ENCODE measurements at regions not wholly inside any gene's neighbourhood (a gene's known extent, or its start where the extent isn't known, plus 50 kb on each side); places are given as distances from the start of the nearest gene placed in this dataset.

DNA sequence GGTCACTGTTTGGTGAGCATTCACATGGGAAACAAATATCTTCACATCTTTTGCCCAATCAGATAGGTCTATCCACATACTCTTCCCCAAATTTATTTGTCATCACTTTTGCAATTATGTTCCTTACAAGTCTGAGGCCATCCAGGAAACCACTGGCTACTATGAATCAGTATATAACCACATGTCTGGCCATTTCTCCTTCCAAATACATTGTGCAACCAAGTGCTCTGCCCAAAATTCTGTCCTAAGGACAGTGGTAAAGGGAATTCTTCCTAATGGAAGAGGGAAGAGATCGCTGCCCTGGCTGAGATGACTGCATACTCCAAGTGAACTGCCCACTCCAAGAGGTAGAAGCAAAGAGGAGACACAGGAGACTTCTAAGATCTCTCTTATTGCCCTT, 148.9 kb upstream of the MAX start:
- no peak for TF ChIP-seq POLR2A (IDR thresholded peaks at IDR 0.05)
- TF ChIP-seq, protein P1, sequence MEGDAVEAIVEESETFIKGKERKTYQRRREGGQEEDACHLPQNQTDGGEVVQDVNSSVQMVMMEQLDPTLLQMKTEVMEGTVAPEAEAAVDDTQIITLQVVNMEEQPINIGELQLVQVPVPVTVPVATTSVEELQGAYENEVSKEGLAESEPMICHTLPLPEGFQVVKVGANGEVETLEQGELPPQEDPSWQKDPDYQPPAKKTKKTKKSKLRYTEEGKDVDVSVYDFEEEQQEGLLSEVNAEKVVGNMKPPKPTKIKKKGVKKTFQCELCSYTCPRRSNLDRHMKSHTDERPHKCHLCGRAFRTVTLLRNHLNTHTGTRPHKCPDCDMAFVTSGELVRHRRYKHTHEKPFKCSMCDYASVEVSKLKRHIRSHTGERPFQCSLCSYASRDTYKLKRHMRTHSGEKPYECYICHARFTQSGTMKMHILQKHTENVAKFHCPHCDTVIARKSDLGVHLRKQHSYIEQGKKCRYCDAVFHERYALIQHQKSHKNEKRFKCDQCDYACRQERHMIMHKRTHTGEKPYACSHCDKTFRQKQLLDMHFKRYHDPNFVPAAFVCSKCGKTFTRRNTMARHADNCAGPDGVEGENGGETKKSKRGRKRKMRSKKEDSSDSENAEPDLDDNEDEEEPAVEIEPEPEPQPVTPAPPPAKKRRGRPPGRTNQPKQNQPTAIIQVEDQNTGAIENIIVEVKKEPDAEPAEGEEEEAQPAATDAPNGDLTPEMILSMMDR (IDR thresholded peaks at IDR 0.05) = no peak
